ENCODE measurements at regions not wholly inside any gene's neighbourhood (a gene's known extent, or its start where the extent isn't known, plus 50 kb on each side); places are given as distances from the start of the nearest gene placed in this dataset.

GRCh38 chr3:25313286-25313685, 114.8 kb upstream of the RARB start:
- DNase-seq (ENCODE audit: low read depth) = no peak
- POLR2A ChIA-PET = no interaction called here
- H3K4me3 ChIP-seq (ENCODE audit: low read depth, low read length) = no peak overlapping the region
- TF ChIP-seq, protein P1, sequence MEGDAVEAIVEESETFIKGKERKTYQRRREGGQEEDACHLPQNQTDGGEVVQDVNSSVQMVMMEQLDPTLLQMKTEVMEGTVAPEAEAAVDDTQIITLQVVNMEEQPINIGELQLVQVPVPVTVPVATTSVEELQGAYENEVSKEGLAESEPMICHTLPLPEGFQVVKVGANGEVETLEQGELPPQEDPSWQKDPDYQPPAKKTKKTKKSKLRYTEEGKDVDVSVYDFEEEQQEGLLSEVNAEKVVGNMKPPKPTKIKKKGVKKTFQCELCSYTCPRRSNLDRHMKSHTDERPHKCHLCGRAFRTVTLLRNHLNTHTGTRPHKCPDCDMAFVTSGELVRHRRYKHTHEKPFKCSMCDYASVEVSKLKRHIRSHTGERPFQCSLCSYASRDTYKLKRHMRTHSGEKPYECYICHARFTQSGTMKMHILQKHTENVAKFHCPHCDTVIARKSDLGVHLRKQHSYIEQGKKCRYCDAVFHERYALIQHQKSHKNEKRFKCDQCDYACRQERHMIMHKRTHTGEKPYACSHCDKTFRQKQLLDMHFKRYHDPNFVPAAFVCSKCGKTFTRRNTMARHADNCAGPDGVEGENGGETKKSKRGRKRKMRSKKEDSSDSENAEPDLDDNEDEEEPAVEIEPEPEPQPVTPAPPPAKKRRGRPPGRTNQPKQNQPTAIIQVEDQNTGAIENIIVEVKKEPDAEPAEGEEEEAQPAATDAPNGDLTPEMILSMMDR (IDR thresholded peaks at IDR 0.05; ENCODE audit: insufficient read depth, low read depth, low read length) = no peak
- 0 out of 2 replicates have a peak, but pooled peaks cover 2% of the 10 kb centered on the region for H3K27me3 ChIP-seq (ENCODE audit: control insufficient read depth, insufficient read depth, low read length)
- no peaks in the 10 kb centered on the region for H3K36me3 ChIP-seq (ENCODE audit: control insufficient read depth, insufficient read depth, low read length)
- CTCF ChIA-PET = no interaction called here

- TF ChIP-seq, protein P1 (IDR thresholded peaks at IDR 0.05; ENCODE audit: insufficient read depth, low read depth, low read length) = no peak
- Histone ChIP-seq H3K4me3 (ENCODE audit: low read depth, low read length) (no peak overlapping the region), H3K36me3 (ENCODE audit: control insufficient read depth, insufficient read depth, low read length) (no peaks in the 10 kb centered on the region), H3K27me3 (ENCODE audit: control insufficient read depth, insufficient read depth, low read length) (no peaks in the 10 kb centered on the region)
- ChIA-PET POLR2A (no interaction called here), CTCF (no interaction called here)
- no peak for DNase-seq (ENCODE audit: low read depth)
These were observed 103.0 kb upstream of the RARB start for GRCh38 chr3:25324954-25325655.

DNA sequence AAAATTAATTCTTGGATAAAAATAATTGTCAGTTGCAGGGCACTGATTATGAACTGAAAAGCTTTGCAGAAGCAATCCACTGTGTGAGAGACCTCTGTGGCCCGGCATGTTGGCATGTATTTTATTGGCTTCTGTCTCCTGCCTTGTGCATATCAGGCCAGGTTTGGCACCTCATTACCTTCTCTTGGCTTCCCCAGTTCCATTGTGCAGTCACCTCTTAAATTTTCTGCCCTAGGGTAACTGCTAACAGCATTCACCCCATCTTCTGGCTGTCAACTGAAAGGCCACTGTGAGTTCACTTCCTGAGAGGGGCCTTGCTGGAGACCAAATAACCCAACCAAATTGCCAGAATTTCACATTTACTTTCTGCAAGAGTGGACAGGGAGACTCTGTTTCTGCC, 92.7 kb upstream of the RARB start:
- ChIA-PET POLR2A (no interaction called here), CTCF (no interaction called here)
- Histone ChIP-seq H3K4me3 (ENCODE audit: low read depth, low read length) (no peak overlapping the region), H3K27me3 (ENCODE audit: control insufficient read depth, insufficient read depth, low read length) (no peaks in the 10 kb centered on the region; the same call in 1 of the 2 replicates), H3K36me3 (ENCODE audit: control insufficient read depth, insufficient read depth, low read length) (no peaks in the 10 kb centered on the region)
- TF ChIP-seq, protein P1 (IDR thresholded peaks at IDR 0.05; ENCODE audit: insufficient read depth, low read depth, low read length) = no peak
- DNase-seq (ENCODE audit: low read depth) = no peak

DNA sequence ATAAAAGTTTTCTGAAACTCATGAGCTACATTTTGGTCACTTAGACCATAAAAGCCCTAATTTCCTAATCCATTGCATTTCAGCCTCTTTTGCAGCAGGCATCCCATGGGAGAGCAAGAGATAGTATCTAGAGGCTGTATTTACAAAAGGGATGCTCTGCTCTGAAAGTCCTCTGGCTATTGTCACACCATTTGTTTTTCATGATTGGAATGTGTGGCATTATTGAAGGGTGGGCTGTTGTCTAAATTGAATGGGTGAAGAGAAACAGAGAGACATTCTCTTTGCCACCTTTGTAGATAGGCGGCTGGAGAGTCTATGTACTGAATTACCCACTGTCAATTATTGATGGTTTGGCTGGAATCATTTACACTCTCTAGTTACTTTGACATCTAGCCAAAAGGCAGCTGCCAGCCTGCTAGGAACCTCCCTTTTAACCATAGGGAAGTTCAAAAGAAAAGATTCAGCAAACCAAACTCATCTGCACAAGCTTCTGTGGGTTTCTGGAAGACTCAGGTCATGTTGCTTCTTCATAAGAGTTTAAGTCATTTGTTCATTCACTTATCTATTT, 89.8 kb upstream of the RARB start:
- ChIA-PET CTCF (no interaction called here), POLR2A (no interaction called here)
- H3K27me3 ChIP-seq (ENCODE audit: control insufficient read depth, insufficient read depth, low read length) = no peaks in the 10 kb centered on the region; the same call in 1 of the 2 replicates
- no peaks in the 10 kb centered on the region for H3K36me3 ChIP-seq (ENCODE audit: control insufficient read depth, insufficient read depth, low read length)
- TF ChIP-seq, protein P1 (IDR thresholded peaks at IDR 0.05; ENCODE audit: insufficient read depth, low read depth, low read length) = no peak
- no peak for DNase-seq (ENCODE audit: low read depth)
- H3K4me3 ChIP-seq (ENCODE audit: low read depth, low read length) = no peak overlapping the region

DNA sequence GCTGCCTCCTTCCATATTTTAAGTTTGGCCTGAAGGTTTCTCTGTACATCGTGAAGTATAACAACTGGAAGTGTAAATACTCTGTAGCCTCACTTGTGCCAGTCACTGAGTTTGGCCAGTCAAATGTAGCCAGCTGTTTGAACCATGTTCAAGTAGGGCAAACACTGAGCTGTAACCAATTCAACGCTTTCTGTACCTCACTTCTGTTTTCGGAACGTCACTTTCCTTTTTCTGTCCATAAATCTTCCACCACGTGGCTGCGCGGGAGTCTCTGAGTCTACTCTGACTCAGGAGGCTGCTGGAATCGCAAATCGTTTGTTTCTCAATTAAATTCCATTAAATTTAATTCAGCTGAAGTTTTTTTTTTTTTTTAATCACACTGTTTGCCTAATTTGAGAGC, 88.8 kb upstream of the RARB start:
- CTCF ChIA-PET = interaction anchor here (0.7 kb wide), 1 partner anchor 33 kb away, joined by 3 read pairs; no protein-coding TSS in a partner anchor
- Histone ChIP-seq H3K36me3 (ENCODE audit: control insufficient read depth, insufficient read depth, low read length) (no peaks in the 10 kb centered on the region), H3K27me3 (ENCODE audit: control insufficient read depth, insufficient read depth, low read length) (no peaks in the 10 kb centered on the region; the same call in 1 of the 2 replicates), H3K4me3 (ENCODE audit: low read depth, low read length) (no peak overlapping the region)
- no peak for DNase-seq (ENCODE audit: low read depth)
- TF ChIP-seq, protein P1 (IDR thresholded peaks at IDR 0.05; ENCODE audit: insufficient read depth, low read depth, low read length) = no peak
- POLR2A ChIA-PET = no interaction called here
